Kidney epithelial cell (primary cell): ENCODE measurements at regions not wholly inside any gene's neighbourhood (a gene's known extent, or its start where the extent isn't known, plus 50 kb on each side); places are given as distances from the start of the nearest gene placed in this dataset.

Experiments
- DNase-seq: peaks from one replicate; pipeline ENCODE4 v3.0.0-alpha.2; 2010; ENCODE audit warnings: low read depth
- H3K27me3 ChIP-seq: 2 replicates; pipeline ENCODE4 v1.6.0; 2011; ENCODE audit warnings: low read length; ENCODE audit not compliant: control insufficient read depth, insufficient read depth
- H3K36me3 ChIP-seq: 2 replicates; pipeline ENCODE4 v1.5.1; 2011; ENCODE audit warnings: low read length; ENCODE audit not compliant: control insufficient read depth, insufficient read depth
- H3K4me3 ChIP-seq: 2 replicates; pipeline ENCODE4 v1.5.1; 2011; ENCODE audit warnings: low read depth, mild to moderate bottlenecking, control low read depth, low read length
- TF ChIP-seq, protein P1 (sequence below): IDR thresholded peaks from 2 replicates; pipeline ENCODE4 v1.5.1; 2011; ENCODE audit warnings: mild to moderate bottlenecking, moderate library complexity, low read length, control low read depth, inconsistent platforms; ENCODE audit not compliant: insufficient read depth, poor library complexity, severe bottlenecking

DNA sequence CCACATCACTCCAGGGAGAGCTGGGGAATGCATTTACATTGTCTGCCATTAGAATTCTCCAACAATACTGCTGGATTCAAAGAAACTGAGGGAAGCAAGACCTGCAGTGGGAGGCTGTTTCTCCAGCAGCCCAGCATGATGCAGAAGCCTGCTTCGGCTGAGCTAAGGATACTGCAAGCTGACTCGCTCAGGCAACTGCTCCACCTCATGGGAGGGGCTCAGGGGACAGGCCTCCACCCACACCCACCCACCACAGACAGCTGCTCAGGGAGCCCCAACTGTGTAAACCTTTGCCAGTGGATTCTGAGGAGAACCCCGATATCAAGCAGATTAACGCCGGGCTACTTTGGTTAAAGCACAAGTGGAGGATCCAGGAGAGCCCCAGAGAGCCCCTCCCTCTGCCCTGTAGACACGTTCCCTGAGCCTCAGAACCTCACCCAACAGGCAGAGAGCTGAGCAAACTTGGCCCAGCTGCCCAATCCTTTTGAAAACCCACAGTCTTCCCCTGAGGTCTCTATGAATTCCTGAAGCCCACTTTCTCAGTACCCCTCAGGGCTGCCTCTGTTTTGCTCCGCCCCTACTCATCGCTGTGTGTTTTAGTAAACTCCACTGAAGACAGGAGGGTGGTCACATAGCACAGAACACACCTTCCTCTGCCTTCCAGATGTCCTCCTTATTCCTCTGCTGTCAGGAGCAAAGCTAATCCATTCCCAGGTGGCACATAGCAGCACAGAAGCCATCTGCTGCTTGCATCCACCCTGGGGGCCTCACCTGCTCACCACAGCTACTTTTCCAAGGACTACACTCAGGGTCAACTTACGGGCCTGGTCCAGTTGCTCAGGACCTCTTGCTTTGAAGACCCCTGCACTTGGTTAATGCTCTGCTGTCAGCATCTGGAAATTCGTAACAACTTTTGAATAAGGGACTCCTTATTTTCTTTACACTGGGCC is 269.0 kb downstream of the ABHD5 start:
- TF ChIP-seq, protein P1, sequence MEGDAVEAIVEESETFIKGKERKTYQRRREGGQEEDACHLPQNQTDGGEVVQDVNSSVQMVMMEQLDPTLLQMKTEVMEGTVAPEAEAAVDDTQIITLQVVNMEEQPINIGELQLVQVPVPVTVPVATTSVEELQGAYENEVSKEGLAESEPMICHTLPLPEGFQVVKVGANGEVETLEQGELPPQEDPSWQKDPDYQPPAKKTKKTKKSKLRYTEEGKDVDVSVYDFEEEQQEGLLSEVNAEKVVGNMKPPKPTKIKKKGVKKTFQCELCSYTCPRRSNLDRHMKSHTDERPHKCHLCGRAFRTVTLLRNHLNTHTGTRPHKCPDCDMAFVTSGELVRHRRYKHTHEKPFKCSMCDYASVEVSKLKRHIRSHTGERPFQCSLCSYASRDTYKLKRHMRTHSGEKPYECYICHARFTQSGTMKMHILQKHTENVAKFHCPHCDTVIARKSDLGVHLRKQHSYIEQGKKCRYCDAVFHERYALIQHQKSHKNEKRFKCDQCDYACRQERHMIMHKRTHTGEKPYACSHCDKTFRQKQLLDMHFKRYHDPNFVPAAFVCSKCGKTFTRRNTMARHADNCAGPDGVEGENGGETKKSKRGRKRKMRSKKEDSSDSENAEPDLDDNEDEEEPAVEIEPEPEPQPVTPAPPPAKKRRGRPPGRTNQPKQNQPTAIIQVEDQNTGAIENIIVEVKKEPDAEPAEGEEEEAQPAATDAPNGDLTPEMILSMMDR: no peak
- H3K27me3 ChIP-seq: no peaks in the 10 kb centered on the region
- H3K4me3 ChIP-seq: no peak overlapping the region
- DNase-seq: no peak
- H3K36me3 ChIP-seq: no peaks in the 10 kb centered on the region

DNA sequence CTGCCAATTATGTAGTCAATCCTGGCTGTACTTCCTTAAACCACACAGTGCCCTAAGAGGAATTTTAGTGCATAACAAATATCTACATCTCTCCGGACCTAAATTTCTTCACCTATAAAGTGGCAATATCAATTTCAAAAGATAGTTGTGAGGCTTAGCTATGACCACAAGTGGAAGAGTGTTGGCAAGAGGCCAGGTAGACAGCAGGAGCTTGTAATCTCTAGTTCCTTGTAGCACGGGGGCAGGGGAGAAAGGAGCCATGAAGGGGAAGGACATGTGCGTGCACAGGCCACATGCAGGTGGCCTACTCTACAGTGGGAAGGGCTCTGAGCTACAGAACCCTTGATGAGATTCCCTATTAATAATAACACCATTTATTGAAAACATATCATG is 269.7 kb downstream of the ABHD5 start:
- Histone ChIP-seq H3K36me3 (no peaks in the 10 kb centered on the region), H3K4me3 (no peak overlapping the region), H3K27me3 (no peaks in the 10 kb centered on the region)
- TF ChIP-seq, protein P1: no peak
- DNase-seq: no peak

DNA sequence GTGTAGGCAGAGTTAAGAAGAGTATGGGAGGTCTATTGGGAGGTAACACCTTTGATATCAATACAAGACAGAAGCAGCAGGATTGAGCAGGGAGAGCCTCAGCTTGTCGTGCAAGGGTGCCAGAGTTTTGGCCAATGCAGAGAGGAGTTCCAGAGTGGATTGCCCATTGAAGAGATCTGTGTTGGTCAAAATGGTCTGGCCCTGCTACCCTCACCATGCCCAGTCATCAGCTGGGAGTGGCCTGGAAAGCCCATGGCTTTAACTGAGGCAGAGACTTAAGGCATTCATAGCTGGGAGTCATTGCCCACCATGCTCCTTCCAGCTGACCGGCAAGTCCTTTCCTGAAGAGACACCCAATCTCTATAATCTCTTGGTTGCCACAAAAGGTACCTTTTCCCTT is 271.3 kb downstream of the ABHD5 start:
- TF ChIP-seq, protein P1: no peak
- H3K27me3 ChIP-seq: no peaks in the 10 kb centered on the region
- no peaks in the 10 kb centered on the region for H3K36me3 ChIP-seq
- no peak for DNase-seq
- H3K4me3 ChIP-seq: no peak overlapping the region

DNA sequence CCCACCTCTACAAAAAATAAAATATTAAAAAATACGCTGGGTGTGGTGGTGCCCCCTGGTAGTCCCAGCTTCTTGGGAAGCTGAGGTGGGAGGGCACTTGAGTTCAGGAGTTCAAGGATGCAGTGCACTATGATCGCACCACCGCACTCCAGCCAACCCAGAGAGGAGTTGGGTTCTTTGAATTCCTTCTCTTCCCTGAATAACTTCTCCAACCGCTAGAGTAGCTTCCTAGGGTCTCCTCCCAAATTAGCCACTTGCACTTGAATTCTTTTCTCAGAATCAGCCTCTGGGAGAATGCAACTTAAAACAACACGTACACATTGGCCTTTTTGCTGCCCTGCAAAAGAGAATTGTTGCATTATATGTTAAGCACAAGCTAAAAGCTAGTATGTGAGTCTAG is 272.5 kb downstream of the ABHD5 start:
- DNase-seq: no peak
- TF ChIP-seq, protein P1: no peak
- Histone ChIP-seq H3K27me3 (no peaks in the 10 kb centered on the region), H3K36me3 (no peaks in the 10 kb centered on the region), H3K4me3 (no peak overlapping the region)

DNA sequence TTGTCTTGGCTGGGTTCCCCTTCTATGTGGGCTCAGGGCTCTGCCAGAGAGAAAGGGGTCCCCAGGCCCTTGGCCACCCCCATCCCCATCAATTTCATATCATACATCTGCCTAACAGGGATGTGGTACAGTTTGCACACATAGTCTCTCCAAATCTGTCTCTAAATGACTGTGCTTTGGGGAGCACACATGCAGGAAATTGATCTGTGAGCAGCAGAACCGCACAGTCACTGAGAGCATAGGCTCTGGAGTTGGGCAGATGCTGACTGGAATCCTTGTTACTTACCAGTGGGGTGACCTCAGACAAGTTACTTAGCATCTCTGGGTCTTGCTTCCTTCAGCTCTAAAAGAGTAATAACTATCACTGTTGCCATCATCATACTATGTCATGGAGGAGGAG is 273.9 kb downstream of the ABHD5 start:
- H3K4me3 ChIP-seq: no peak overlapping the region
- TF ChIP-seq, protein P1: no peak
- no peaks in the 10 kb centered on the region for H3K36me3 ChIP-seq
- H3K27me3 ChIP-seq: no peaks in the 10 kb centered on the region
- no peak for DNase-seq

DNA sequence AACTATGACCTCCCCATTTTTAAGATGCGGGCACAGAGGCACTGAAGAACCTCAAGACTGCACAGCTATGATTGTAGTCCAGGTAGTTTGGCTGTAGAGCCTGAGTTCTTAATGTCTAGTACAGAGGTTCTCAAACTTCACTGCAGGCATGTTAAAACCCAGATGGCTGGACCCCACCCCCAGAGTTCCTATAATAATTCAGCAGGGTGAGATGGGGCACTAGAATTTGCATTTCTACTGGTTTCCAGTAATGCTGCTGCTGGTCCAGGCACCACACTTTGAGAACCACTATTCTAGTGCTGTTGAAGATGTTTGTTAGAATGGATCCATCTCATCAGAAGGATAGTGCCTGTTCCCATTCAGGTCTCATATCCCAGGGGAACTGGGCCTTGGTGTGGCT is 274.9 kb downstream of the ABHD5 start:
- TF ChIP-seq, protein P1: no peak
- Histone ChIP-seq H3K36me3 (no peaks in the 10 kb centered on the region), H3K4me3 (no peak overlapping the region), H3K27me3 (no peaks in the 10 kb centered on the region)
- no peak for DNase-seq
